ENCODE measurements at regions not wholly inside any gene's neighbourhood (a gene's known extent, or its start where the extent isn't known, plus 50 kb on each side); places are given as distances from the start of the nearest gene placed in this dataset.
"Not testable (repeated sequence)": the region's sequence is repeated elsewhere in the genome, so short reads cannot be mapped to it uniquely, and the experiment has no call there.

- in situ Hi-C loops (cut with MboI; ENCODE audit: low sequenced_read_pairs, unreplicated experiment) = no loop called here
- no peak for DNase-seq (ENCODE audit: low spot score)
- TF ChIP-seq, protein P1, sequence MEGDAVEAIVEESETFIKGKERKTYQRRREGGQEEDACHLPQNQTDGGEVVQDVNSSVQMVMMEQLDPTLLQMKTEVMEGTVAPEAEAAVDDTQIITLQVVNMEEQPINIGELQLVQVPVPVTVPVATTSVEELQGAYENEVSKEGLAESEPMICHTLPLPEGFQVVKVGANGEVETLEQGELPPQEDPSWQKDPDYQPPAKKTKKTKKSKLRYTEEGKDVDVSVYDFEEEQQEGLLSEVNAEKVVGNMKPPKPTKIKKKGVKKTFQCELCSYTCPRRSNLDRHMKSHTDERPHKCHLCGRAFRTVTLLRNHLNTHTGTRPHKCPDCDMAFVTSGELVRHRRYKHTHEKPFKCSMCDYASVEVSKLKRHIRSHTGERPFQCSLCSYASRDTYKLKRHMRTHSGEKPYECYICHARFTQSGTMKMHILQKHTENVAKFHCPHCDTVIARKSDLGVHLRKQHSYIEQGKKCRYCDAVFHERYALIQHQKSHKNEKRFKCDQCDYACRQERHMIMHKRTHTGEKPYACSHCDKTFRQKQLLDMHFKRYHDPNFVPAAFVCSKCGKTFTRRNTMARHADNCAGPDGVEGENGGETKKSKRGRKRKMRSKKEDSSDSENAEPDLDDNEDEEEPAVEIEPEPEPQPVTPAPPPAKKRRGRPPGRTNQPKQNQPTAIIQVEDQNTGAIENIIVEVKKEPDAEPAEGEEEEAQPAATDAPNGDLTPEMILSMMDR (IDR thresholded peaks at IDR 0.05; ENCODE audit: borderline replicate concordance, control extremely low read depth, extremely low read depth, insufficient read depth, missing control alignments) = no peak
These were observed 622.3 kb downstream of the C12orf50 start for GRCh38 chr12:87406926-87407325.

GRCh38 chr12:87405918-87406317, 623.3 kb downstream of the C12orf50 start:
- in situ Hi-C loops (cut with MboI; ENCODE audit: low sequenced_read_pairs, unreplicated experiment) = no loop called here

GRCh38 chr12:87394168-87394567, 635.0 kb downstream of the C12orf50 start:
- DNase-seq (ENCODE audit: low spot score); in situ Hi-C loops (cut with MboI; ENCODE audit: low sequenced_read_pairs, unreplicated experiment): not testable (repeated sequence)

More at GRCh38 chr12:87405918-87406317, 623.3 kb downstream of the C12orf50 start:
- TF ChIP-seq, protein P1 (IDR thresholded peaks at IDR 0.05; ENCODE audit: borderline replicate concordance, control extremely low read depth, extremely low read depth, insufficient read depth, missing control alignments) = no peak
- DNase-seq (ENCODE audit: low spot score) = no peak

DNA sequence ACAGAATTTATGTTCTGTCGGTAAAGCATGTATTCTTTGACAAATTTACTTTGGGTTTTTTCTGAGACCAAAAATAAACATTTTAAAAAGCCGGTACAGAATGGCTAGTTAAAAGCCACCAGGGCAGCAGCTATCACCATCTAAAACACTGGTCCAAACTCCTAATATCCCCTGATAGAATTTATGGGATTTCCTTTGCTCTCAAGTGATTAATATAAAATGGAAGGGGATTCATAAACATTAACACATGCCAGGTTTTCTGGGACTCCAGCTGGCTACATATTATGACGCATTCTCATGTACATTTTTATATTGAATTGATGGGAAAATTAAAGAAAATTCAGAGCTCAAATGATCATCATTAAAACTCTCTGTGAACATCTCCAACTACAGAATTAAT, 640.8 kb downstream of the C12orf50 start:
- DNase-seq (ENCODE audit: low spot score) = no peak
- in situ Hi-C loops (cut with MboI; ENCODE audit: low sequenced_read_pairs, unreplicated experiment) = no loop called here
- TF ChIP-seq, protein P1 (IDR thresholded peaks at IDR 0.05; ENCODE audit: borderline replicate concordance, control extremely low read depth, extremely low read depth, insufficient read depth, missing control alignments) = no peak

DNA sequence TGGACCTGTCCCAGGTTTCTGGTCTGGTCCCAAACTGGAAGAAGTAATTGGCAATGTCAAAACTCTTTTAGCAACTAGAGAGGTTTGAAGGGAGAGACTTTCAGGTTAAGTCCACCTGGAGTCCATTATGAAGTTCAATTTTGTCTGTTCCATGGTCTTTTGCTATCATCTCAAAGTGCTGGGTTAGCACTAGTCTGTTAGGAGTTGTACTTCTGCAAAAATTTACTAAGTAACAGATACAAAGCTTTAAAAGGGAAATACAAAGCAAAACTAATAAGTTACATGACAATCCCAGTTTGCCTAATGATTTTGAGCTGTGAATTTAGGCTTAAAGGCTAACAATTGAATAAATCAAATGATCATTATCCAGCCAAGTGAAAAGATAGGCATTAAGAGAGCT, 643.9 kb downstream of the C12orf50 start:
- no peak for DNase-seq (ENCODE audit: low spot score)
- in situ Hi-C loops (cut with MboI; ENCODE audit: low sequenced_read_pairs, unreplicated experiment) = no loop called here
- TF ChIP-seq, protein P1 (IDR thresholded peaks at IDR 0.05; ENCODE audit: borderline replicate concordance, control extremely low read depth, extremely low read depth, insufficient read depth, missing control alignments) = no peak

DNA sequence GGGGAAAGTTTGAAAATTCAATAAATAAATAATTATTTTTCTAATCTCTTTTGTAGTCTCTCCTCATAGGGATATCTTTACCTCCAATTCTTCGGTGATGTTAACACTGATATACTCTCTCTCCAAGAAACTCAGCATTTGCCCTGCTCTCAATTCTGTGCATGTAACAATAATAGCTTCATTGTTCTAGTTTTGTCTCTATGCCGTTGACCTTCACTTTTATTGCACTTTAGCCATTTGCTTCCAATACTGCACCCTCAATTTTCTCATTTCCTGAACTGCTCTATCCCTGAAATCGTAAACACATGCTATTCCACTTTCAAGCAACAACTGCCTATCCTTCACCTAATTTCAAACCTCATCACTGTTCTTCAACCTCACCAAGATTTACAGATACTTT, 645.0 kb downstream of the C12orf50 start:
- in situ Hi-C loops (cut with MboI; ENCODE audit: low sequenced_read_pairs, unreplicated experiment) = no loop called here
- no peak for DNase-seq (ENCODE audit: low spot score)
- TF ChIP-seq, protein P1 (IDR thresholded peaks at IDR 0.05; ENCODE audit: borderline replicate concordance, control extremely low read depth, extremely low read depth, insufficient read depth, missing control alignments) = no peak

GRCh38 chr12:87383680-87384079, 645.5 kb downstream of the C12orf50 start:
- in situ Hi-C loops (cut with MboI; ENCODE audit: low sequenced_read_pairs, unreplicated experiment) = no loop called here
- TF ChIP-seq, protein P1 (IDR thresholded peaks at IDR 0.05; ENCODE audit: borderline replicate concordance, control extremely low read depth, extremely low read depth, insufficient read depth, missing control alignments) = no peak
- no peak for DNase-seq (ENCODE audit: low spot score)

Measured in GM13976 (cell line).